ENCODE measurements at regions not wholly inside any gene's neighbourhood (a gene's known extent, or its start where the extent isn't known, plus 50 kb on each side); places are given as distances from the start of the nearest gene placed in this dataset.

DNA sequence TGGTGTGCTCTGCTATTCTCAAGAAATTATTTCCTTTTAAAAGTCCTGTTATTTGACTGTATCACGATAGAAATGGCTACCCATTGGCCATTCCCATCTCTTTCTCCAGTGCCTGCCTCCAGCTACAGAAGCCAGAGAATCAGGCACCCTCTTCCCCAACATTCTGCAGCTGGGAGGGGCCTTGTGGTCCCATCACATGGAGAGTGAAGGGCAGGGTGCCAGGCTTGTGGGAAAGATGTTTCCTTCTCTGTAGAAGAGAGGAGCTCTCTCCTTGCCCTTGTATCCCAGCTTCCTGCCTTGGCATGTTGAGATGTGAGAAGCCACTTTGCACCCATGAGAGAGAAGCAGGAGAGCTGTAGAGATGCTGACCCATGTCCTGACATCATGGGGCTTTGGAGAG lies 465.0 kb downstream of the MTRR start:
- no peak for DNase-seq
- Histone ChIP-seq H3K36me3 (ENCODE audit: insufficient read depth, low read length) (no peaks in the 10 kb centered on the region), H3K9me3 (ENCODE audit: control insufficient read depth in 1 of 2, low read length in 2 of 2) (no peaks in the 10 kb centered on the region), H3K4me3 (ENCODE audit: low read length in 2 of 2) (no peak overlapping the region), H3K27ac (ENCODE audit: low read depth, low read length) (no peak overlapping the region), H3K27me3 (ENCODE audit: insufficient read depth, low read length) (no peaks in the 10 kb centered on the region), H3K4me1 (ENCODE audit: insufficient read depth, low read length) (no peaks in the 10 kb centered on the region)
- POLR2A ChIA-PET (ENCODE audit: partially characterized antibody) = no interaction called here
- no peaks in the 10 kb centered on the region for H3K4me1 Mint-ChIP-seq
- no peaks in the 10 kb centered on the region for H3K36me3 Mint-ChIP-seq
- intact Hi-C loops (cut with micrococcal nuclease) = no loop called here
- H3K4me3 Mint-ChIP-seq = no peak overlapping the region
- CTCF ChIA-PET (ENCODE audit: partially characterized antibody) = no interaction called here
- H3K27ac Mint-ChIP-seq = no peak overlapping the region
- peaks cover 0 to 7% (median 1%) of the 10 kb centered on the region in 8 donors for H3K9me3 Mint-ChIP-seq
- no peaks in the 10 kb centered on the region for H3K27me3 Mint-ChIP-seq

DNA sequence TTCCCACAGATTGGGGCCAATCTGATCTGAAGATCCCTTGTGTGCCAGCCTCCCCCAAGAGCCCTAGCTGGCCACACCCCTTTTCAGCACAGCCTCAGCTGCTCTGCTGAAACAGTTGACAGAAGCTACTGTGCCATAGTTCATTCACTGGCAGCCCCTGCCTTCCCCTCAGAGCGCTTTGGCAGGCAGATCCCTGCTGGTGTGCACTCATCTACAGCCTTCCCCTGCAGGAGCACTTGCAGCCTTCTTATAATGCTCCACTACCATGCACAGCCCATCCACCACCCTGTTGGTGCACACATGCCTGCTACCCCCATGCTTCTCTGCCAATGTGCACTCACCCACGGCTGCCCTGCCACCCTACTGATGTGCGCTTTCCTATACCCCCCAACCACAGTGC lies 471.3 kb downstream of the MTRR start:
- Mint-ChIP-seq H3K36me3 (no peaks in the 10 kb centered on the region), H3K9me3 (peaks cover 0 to 19% (median 6%) of the 10 kb centered on the region in 8 donors), H3K4me1 (no peaks in the 10 kb centered on the region), H3K27ac (no peak overlapping the region), H3K4me3 (no peak overlapping the region), H3K27me3 (peaks cover 0 to 1% of the 10 kb centered on the region in 2 donors)
- intact Hi-C loops (cut with micrococcal nuclease) = no loop called here
- H3K36me3 ChIP-seq (ENCODE audit: insufficient read depth, low read length) = no peaks in the 10 kb centered on the region
- no peaks in the 10 kb centered on the region for H3K9me3 ChIP-seq (ENCODE audit: control insufficient read depth in 1 of 2, low read length in 2 of 2)
- no peaks in the 10 kb centered on the region for H3K27me3 ChIP-seq (ENCODE audit: insufficient read depth, low read length)
- CTCF ChIA-PET (ENCODE audit: partially characterized antibody) = no interaction called here
- H3K27ac ChIP-seq (ENCODE audit: low read depth, low read length) = no peak overlapping the region
- POLR2A ChIA-PET (ENCODE audit: partially characterized antibody) = no interaction called here
- no peak overlapping the region for H3K4me3 ChIP-seq (ENCODE audit: low read length in 2 of 2)
- no peaks in the 10 kb centered on the region for H3K4me1 ChIP-seq (ENCODE audit: insufficient read depth, low read length)
- no peak for DNase-seq

DNA sequence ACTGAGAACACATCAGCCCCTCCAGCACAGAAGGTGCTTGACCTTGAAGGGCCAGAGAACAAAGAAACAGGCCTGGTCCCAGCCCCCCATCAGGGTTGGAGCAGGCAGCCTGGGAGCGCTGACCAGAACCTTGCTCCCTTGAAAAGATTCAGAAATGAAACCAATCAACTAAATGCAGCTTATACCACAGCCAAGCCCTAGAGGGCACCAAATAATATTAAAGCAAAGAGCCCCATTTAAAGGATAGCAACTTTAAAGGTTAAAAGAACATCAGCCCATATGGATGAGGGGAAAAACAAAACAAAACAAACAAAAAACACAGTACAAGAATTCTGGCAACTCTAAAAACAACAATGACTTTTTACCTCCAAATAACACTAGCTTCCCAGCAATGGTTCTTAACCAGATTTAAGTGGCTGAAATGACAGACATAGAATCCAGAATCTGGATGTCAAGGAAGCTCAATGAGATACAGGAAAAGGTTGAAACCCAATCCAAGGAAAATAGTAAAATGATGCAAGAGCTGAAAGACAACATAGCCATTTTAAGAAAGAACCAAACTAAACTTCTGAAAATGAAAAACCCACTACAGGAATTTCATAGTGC lies 471.9 kb downstream of the MTRR start:
- no peak overlapping the region for H3K27ac Mint-ChIP-seq
- no peak for DNase-seq
- H3K27me3 ChIP-seq (ENCODE audit: insufficient read depth, low read length) = no peaks in the 10 kb centered on the region
- H3K36me3 Mint-ChIP-seq = no peaks in the 10 kb centered on the region
- POLR2A ChIA-PET (ENCODE audit: partially characterized antibody) = no interaction called here
- no peak overlapping the region for H3K4me3 ChIP-seq (ENCODE audit: low read length in 2 of 2)
- no peak overlapping the region for H3K4me3 Mint-ChIP-seq
- H3K9me3 ChIP-seq (ENCODE audit: control insufficient read depth in 1 of 2, low read length in 2 of 2) = no peaks in the 10 kb centered on the region
- intact Hi-C loops (cut with micrococcal nuclease) = no loop called here
- peaks cover 0 to 1% of the 10 kb centered on the region in 2 donors for H3K27me3 Mint-ChIP-seq
- no peaks in the 10 kb centered on the region for H3K4me1 ChIP-seq (ENCODE audit: insufficient read depth, low read length)
- peaks cover 0 to 19% (median 6%) of the 10 kb centered on the region in 8 donors for H3K9me3 Mint-ChIP-seq
- no peaks in the 10 kb centered on the region for H3K4me1 Mint-ChIP-seq
- CTCF ChIA-PET (ENCODE audit: partially characterized antibody) = no interaction called here
- H3K27ac ChIP-seq (ENCODE audit: low read depth, low read length) = no peak overlapping the region
- H3K36me3 ChIP-seq (ENCODE audit: insufficient read depth, low read length) = no peaks in the 10 kb centered on the region

DNA sequence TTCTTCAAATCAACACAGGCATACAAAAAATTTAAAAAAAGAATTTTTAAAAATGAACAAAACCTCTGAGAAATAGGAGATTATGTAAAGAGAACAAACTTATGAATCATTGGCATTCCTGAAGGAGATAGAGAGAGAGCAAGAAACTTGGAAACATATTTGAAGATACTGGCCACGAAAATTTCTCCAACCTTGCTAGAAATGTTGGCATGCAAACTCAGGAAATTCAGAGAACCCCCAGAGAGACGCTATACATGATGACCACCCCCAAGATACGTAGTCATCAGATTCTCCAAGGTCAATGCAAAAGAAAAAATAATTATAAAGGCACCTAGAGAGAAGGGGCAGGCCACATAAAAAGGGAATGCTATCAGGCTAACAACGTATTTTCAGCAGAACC lies 472.5 kb downstream of the MTRR start:
- Histone ChIP-seq H3K4me3 (ENCODE audit: low read length in 2 of 2) (no peak overlapping the region), H3K27ac (ENCODE audit: low read depth, low read length) (no peak overlapping the region), H3K9me3 (ENCODE audit: control insufficient read depth in 1 of 2, low read length in 2 of 2) (no peaks in the 10 kb centered on the region), H3K27me3 (ENCODE audit: insufficient read depth, low read length) (no peaks in the 10 kb centered on the region), H3K36me3 (ENCODE audit: insufficient read depth, low read length) (no peaks in the 10 kb centered on the region), H3K4me1 (ENCODE audit: insufficient read depth, low read length) (no peaks in the 10 kb centered on the region)
- ChIA-PET CTCF (ENCODE audit: partially characterized antibody) (no interaction called here), POLR2A (ENCODE audit: partially characterized antibody) (no interaction called here)
- Mint-ChIP-seq H3K36me3 (no peaks in the 10 kb centered on the region), H3K27me3 (peaks cover 0 to 1% of the 10 kb centered on the region in 2 donors), H3K4me3 (no peak overlapping the region), H3K9me3 (peaks cover 0 to 19% (median 6%) of the 10 kb centered on the region in 8 donors), H3K27ac (no peak overlapping the region), H3K4me1 (no peaks in the 10 kb centered on the region)
- DNase-seq = no peak
- intact Hi-C loops (cut with micrococcal nuclease) = no loop called here

DNA sequence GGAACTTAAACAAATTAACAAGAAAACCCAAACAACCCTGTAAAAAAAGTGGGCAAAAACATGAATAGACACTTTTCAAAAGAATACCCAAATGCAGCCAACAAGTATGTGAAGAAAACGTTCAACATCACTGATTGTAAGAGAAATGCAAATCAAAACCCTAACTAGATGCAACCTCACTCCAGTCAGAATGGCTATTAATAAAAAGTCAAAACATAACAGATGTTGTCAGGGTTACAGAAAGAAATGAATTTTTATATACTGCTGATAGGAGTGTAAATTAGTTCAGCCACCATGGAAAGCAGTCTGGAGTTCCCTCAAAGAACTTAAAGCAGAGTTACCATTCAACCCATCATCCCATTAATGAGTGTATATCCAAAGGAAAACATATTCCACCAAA lies 479.0 kb downstream of the MTRR start:
- intact Hi-C loops (cut with micrococcal nuclease) = no loop called here
- Mint-ChIP-seq H3K27me3 (peaks cover 0 to 1% of the 10 kb centered on the region in 2 donors), H3K27ac (no peak overlapping the region), H3K4me1 (no peaks in the 10 kb centered on the region), H3K36me3 (no peaks in the 10 kb centered on the region), H3K9me3 (peaks cover 2 to 12% (median 7%) of the 10 kb centered on the region in 8 donors), H3K4me3 (no peak overlapping the region)
- H3K27me3 ChIP-seq (ENCODE audit: insufficient read depth, low read length) = no peaks in the 10 kb centered on the region
- CTCF ChIA-PET (ENCODE audit: partially characterized antibody) = no interaction called here
- no peaks in the 10 kb centered on the region for H3K36me3 ChIP-seq (ENCODE audit: insufficient read depth, low read length)
- POLR2A ChIA-PET (ENCODE audit: partially characterized antibody) = no interaction called here
- H3K4me1 ChIP-seq (ENCODE audit: insufficient read depth, low read length) = no peaks in the 10 kb centered on the region
- DNase-seq = no peak
- no peak overlapping the region for H3K27ac ChIP-seq (ENCODE audit: low read depth, low read length)
- H3K9me3 ChIP-seq (ENCODE audit: control insufficient read depth in 1 of 2, low read length in 2 of 2) = no peaks in the 10 kb centered on the region
- H3K4me3 ChIP-seq (ENCODE audit: low read length in 2 of 2) = no peak overlapping the region

DNA sequence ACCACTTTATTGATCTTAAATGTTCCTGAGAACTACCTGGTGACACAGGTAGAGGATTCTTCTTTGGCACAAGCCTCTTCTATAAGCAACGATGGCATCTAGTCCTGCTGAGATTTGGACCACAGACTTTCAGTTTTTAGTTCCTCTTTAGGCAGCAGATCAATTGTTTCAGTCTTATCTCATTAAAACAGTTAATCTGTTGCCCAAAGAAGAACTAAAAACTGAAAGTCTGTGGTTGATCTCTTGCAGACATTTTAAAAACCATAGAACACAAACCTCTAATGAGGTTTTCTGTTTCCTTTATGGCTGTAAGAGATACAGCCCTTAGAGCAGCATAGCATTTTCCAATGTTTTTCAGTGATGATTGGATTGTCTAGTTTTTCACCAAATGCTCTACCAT lies 480.9 kb downstream of the MTRR start:
- ChIA-PET CTCF (ENCODE audit: partially characterized antibody) (interaction anchor here (0.6 kb wide), 1 partner anchor 887 kb away, joined by 4 read pairs; no protein-coding TSS in a partner anchor), POLR2A (ENCODE audit: partially characterized antibody) (no interaction called here)
- Mint-ChIP-seq H3K4me3 (no peak overlapping the region), H3K27ac (no peak overlapping the region), H3K36me3 (no peaks in the 10 kb centered on the region), H3K9me3 (peaks cover 0 to 12% (median 6%) of the 10 kb centered on the region in 8 donors), H3K27me3 (no peaks in the 10 kb centered on the region), H3K4me1 (no peaks in the 10 kb centered on the region)
- Histone ChIP-seq H3K4me3 (ENCODE audit: low read length in 2 of 2) (no peak overlapping the region), H3K36me3 (ENCODE audit: insufficient read depth, low read length) (no peaks in the 10 kb centered on the region), H3K27me3 (ENCODE audit: insufficient read depth, low read length) (no peaks in the 10 kb centered on the region), H3K4me1 (ENCODE audit: insufficient read depth, low read length) (no peaks in the 10 kb centered on the region), H3K9me3 (ENCODE audit: control insufficient read depth in 1 of 2, low read length in 2 of 2) (no peaks in the 10 kb centered on the region), H3K27ac (ENCODE audit: low read depth, low read length) (no peak overlapping the region)
- intact Hi-C loops (cut with micrococcal nuclease) = no loop called here
- no peak for DNase-seq

DNA sequence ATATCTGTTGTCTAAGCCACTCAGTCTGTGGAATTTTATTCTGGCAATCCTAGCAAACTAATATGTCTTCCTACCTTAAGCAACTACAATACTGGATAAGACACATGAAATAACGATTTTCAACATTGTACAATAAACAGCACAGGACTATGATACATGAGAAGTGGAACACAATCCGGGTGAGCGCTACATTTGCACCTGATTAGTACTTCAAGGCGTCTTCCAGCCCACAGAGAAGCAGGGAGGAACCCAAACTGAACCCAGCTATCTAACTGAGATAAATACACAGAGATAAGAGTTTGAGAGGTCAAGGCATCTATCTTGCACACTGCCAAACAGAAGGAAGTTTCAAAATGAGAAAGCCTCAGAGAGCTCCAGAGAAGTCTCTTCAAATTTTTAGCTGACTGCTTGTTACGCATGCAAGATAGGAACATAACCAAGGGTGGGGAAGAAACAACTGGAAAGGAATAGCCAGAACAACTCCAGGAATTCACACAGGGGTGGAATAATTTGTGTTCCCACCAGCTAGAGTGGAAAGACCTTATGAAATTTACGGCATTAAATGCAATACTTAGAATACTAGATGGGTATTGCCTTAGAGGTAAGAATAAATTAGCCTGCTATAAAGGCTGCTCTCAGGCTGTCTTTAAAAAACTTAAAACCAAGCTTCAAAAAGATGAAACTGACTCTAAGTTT lies 481.8 kb downstream of the MTRR start:
- ChIA-PET CTCF (ENCODE audit: partially characterized antibody) (no interaction called here), POLR2A (ENCODE audit: partially characterized antibody) (no interaction called here)
- H3K27me3 Mint-ChIP-seq = no peaks in the 10 kb centered on the region
- H3K36me3 Mint-ChIP-seq = no peaks in the 10 kb centered on the region
- DNase-seq = no peak
- H3K4me3 ChIP-seq (ENCODE audit: low read length in 2 of 2) = no peak overlapping the region
- no peaks in the 10 kb centered on the region for H3K9me3 ChIP-seq (ENCODE audit: control insufficient read depth in 1 of 2, low read length in 2 of 2)
- H3K4me3 Mint-ChIP-seq = no peak overlapping the region
- intact Hi-C loops (cut with micrococcal nuclease) = no loop called here
- H3K27me3 ChIP-seq (ENCODE audit: insufficient read depth, low read length) = no peaks in the 10 kb centered on the region
- H3K9me3 Mint-ChIP-seq = peaks cover 0 to 12% (median 5%) of the 10 kb centered on the region in 8 donors
- H3K36me3 ChIP-seq (ENCODE audit: insufficient read depth, low read length) = no peaks in the 10 kb centered on the region
- H3K27ac Mint-ChIP-seq = no peak overlapping the region
- no peak overlapping the region for H3K27ac ChIP-seq (ENCODE audit: low read depth, low read length)
- no peaks in the 10 kb centered on the region for H3K4me1 Mint-ChIP-seq
- H3K4me1 ChIP-seq (ENCODE audit: insufficient read depth, low read length) = no peaks in the 10 kb centered on the region

Data from CD4-positive, alpha-beta memory T cell (primary cell).